Uterus (tissue), 2 donors: ENCODE measurements at regions not wholly inside any gene's neighbourhood (a gene's known extent, or its start where the extent isn't known, plus 50 kb on each side); places are given as distances from the start of the nearest gene placed in this dataset.

Experiments
- POLR2A ChIP-seq, 2 donors: fragments of 450-650 bp; IDR thresholded peaks; one replicate each; pipeline ENCODE4 v1.6.1; 2016; ENCODE audit warnings: antibody characterized with exemption in 2 of 2, mild to moderate bottlenecking in 1 of 2, moderate library complexity in 1 of 2
- TF ChIP-seq, protein P1 (sequence below), 4 experiments: fragments of 200-600 bp in 2 of 4; fragments of 450-650 bp in 2 of 4; sonication (generic) in 2 of 4; IDR thresholded peaks; one replicate each; pipeline ENCODE4 v1.5.1; 2016 to 2019; ENCODE audit warnings: antibody characterized with exemption in 4 of 4, mild to moderate bottlenecking in 2 of 4, moderate library complexity in 1 of 4

DNA sequence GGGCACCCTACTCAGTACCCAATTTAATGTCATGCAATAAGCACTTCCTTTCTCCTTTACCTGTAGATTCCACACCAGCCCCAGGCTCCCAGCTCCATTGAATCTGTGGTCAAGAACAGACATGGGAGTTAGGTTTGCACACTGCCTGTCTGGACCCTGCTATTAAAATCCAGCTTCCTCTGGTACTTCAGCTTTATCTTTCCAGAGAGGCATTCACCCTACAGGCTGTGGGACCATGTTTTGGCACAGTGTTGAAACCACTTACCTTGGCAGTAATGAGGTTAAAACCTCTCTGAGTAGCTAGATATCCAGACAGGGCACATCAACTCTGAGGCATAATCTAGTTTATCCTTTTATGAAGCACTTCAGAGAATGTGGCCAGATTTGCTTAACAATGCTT, 191.5 kb upstream of the PCSK5 start:
- TF ChIP-seq, protein P1, sequence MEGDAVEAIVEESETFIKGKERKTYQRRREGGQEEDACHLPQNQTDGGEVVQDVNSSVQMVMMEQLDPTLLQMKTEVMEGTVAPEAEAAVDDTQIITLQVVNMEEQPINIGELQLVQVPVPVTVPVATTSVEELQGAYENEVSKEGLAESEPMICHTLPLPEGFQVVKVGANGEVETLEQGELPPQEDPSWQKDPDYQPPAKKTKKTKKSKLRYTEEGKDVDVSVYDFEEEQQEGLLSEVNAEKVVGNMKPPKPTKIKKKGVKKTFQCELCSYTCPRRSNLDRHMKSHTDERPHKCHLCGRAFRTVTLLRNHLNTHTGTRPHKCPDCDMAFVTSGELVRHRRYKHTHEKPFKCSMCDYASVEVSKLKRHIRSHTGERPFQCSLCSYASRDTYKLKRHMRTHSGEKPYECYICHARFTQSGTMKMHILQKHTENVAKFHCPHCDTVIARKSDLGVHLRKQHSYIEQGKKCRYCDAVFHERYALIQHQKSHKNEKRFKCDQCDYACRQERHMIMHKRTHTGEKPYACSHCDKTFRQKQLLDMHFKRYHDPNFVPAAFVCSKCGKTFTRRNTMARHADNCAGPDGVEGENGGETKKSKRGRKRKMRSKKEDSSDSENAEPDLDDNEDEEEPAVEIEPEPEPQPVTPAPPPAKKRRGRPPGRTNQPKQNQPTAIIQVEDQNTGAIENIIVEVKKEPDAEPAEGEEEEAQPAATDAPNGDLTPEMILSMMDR (IDR thresholded peaks at IDR 0.05) = no peak
- TF ChIP-seq POLR2A (IDR thresholded peaks at IDR 0.05) = no peak
